ENCODE measurements at regions not wholly inside any gene's neighbourhood (a gene's known extent, or its start where the extent isn't known, plus 50 kb on each side); places are given as distances from the start of the nearest gene placed in this dataset.

DNA sequence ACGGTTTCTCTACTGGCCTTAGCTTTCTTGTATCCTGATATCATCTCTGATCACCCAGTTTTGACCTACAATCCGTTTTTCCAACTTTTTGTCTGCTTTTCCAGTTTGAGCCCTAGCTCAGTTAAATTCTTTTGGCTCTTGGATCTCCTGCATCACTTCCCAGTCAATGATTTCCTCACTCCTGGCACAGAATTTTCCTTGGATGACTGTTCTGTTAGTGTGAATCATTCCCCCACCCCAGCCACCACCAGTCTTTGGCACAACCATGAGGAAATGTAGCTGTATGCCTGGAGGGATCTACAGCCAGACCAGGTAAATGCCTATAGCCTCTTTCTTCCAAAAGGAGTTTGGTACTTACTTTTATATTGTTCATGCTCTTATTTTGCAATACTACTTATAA, 187.2 kb upstream of the PTGFR start:
- TF ChIP-seq TAF1 (IDR thresholded peaks at IDR 0.05; ENCODE audit: low read depth) = no peak
- no peak for TF ChIP-seq RAD21 (IDR thresholded peaks at IDR 0.05; ENCODE audit: low read depth)
- no peak for TF ChIP-seq YY1 (IDR thresholded peaks at IDR 0.05; ENCODE audit: low read depth)
- no peak for TF ChIP-seq REST (IDR thresholded peaks at IDR 0.05; ENCODE audit: low read depth)
- TF ChIP-seq NFIC (IDR thresholded peaks at IDR 0.05) = no peak
- no peak for TF ChIP-seq FOXM1 (IDR thresholded peaks at IDR 0.05; ENCODE audit: borderline replicate concordance, low read depth)
- no peak for TF ChIP-seq TCF12 (IDR thresholded peaks at IDR 0.05; ENCODE audit: low read depth)
- no peak for TF ChIP-seq CREB1 (IDR thresholded peaks at IDR 0.05; ENCODE audit: low read depth)
- TF ChIP-seq, protein P1, sequence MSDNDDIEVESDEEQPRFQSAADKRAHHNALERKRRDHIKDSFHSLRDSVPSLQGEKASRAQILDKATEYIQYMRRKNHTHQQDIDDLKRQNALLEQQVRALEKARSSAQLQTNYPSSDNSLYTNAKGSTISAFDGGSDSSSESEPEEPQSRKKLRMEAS (IDR thresholded peaks at IDR 0.05) = no peak
- TF ChIP-seq EGR1 (IDR thresholded peaks at IDR 0.05) = no peak
- TF ChIP-seq ZBTB7A (IDR thresholded peaks at IDR 0.05; ENCODE audit: low read depth) = no peak
- TF ChIP-seq, protein P2, sequence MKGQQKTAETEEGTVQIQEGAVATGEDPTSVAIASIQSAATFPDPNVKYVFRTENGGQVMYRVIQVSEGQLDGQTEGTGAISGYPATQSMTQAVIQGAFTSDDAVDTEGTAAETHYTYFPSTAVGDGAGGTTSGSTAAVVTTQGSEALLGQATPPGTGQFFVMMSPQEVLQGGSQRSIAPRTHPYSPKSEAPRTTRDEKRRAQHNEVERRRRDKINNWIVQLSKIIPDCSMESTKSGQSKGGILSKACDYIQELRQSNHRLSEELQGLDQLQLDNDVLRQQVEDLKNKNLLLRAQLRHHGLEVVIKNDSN (IDR thresholded peaks at IDR 0.05) = no peak
- TF ChIP-seq TEAD4 (IDR thresholded peaks at IDR 0.05) = no peak
- TF ChIP-seq CEBPB (IDR thresholded peaks at IDR 0.05) = no peak
- TF ChIP-seq EP300 (IDR thresholded peaks at IDR 0.05; ENCODE audit: borderline replicate concordance) = no peak

DNA sequence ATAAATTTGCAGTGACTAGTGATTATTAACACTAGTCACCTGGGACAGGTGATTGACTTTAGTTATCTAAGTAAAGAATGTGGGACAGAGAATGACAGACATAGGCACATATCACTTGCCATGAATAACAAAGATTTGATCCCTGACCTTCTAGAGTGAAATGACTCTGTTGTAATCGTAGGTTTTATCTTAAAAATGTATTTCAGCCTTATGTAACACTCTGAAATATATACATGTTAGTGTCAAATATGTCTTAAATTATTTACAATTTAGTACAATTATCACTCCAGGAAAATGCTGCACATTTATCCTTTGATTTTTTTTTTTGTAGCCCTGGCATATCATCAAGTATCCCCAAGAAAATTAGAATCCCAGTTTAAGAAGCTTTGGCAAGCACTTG, 186.4 kb upstream of the PTGFR start:
- TF ChIP-seq TAF1 (IDR thresholded peaks at IDR 0.05; ENCODE audit: low read depth) (no peak), ZBTB7A (IDR thresholded peaks at IDR 0.05; ENCODE audit: low read depth) (no peak), TEAD4 (IDR thresholded peaks at IDR 0.05) (no peak), NFIC (IDR thresholded peaks at IDR 0.05) (no peak), REST (IDR thresholded peaks at IDR 0.05; ENCODE audit: low read depth) (no peak), FOXM1 (IDR thresholded peaks at IDR 0.05; ENCODE audit: borderline replicate concordance, low read depth) (no peak), EP300 (IDR thresholded peaks at IDR 0.05; ENCODE audit: borderline replicate concordance) (no peak), YY1 (IDR thresholded peaks at IDR 0.05; ENCODE audit: low read depth) (no peak), EGR1 (IDR thresholded peaks at IDR 0.05) (no peak), CEBPB (IDR thresholded peaks at IDR 0.05) (no peak), TCF12 (IDR thresholded peaks at IDR 0.05; ENCODE audit: low read depth) (no peak), RAD21 (IDR thresholded peaks at IDR 0.05; ENCODE audit: low read depth) (no peak), CREB1 (IDR thresholded peaks at IDR 0.05; ENCODE audit: low read depth) (no peak)
- TF ChIP-seq, protein P1 (IDR thresholded peaks at IDR 0.05) = no peak
- TF ChIP-seq, protein P2 (IDR thresholded peaks at IDR 0.05) = no peak

DNA sequence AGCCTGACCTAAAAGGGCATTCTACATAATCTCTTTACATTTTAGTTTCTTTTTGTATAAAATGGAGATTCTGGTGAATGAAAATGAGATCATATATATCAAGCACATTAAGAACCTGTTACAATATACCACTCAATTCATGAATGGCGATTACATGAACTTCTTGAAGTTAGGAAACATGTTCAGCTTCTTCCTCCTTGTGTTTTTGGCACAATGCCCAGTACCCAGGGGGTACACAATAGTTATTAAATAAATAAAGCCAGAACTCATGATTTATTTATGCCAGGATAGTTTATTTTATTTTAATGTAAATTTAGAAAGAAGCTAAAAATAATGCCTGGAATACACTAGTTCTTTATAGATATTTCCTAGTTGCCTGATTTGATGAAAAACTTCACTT, 186.0 kb upstream of the PTGFR start:
- TF ChIP-seq ZBTB7A (IDR thresholded peaks at IDR 0.05; ENCODE audit: low read depth) (no peak), FOXM1 (IDR thresholded peaks at IDR 0.05; ENCODE audit: borderline replicate concordance, low read depth) (no peak), TEAD4 (IDR thresholded peaks at IDR 0.05) (no peak), CREB1 (IDR thresholded peaks at IDR 0.05; ENCODE audit: low read depth) (no peak), CEBPB (IDR thresholded peaks at IDR 0.05) (no peak), TAF1 (IDR thresholded peaks at IDR 0.05; ENCODE audit: low read depth) (no peak), EGR1 (IDR thresholded peaks at IDR 0.05) (no peak), TCF12 (IDR thresholded peaks at IDR 0.05; ENCODE audit: low read depth) (no peak), REST (IDR thresholded peaks at IDR 0.05; ENCODE audit: low read depth) (no peak), EP300 (IDR thresholded peaks at IDR 0.05; ENCODE audit: borderline replicate concordance) (no peak), RAD21 (IDR thresholded peaks at IDR 0.05; ENCODE audit: low read depth) (no peak)
- TF ChIP-seq, protein P1 (IDR thresholded peaks at IDR 0.05) = no peak

DNA sequence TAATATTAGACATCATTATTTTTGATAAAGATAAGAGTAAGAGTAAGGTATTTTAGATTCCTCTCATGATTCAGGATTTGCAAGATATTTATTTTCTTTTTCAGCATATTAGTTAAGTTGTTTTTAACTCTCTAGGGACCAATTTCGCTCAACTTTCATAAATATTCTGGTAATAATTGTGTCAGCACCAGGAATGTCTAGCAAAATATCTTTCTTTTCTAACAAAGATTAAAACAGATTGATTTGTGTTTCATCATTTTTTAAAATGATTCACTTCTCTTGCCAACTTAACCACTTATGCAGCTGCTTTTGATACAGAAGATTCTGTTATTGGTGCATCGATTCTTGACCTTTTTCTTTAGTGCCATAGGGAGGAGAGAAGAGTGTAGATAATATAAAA, 172.8 kb upstream of the PTGFR start:
- TF ChIP-seq TEAD4 (IDR thresholded peaks at IDR 0.05) = no peak
- TF ChIP-seq, protein P1 (IDR thresholded peaks at IDR 0.05) = no peak
- no peak for TF ChIP-seq YY1 (IDR thresholded peaks at IDR 0.05; ENCODE audit: low read depth)
- TF ChIP-seq NFIC (IDR thresholded peaks at IDR 0.05) = no peak
- TF ChIP-seq EGR1 (IDR thresholded peaks at IDR 0.05) = no peak
